HG02981 (cell line): ENCODE measurements at regions not wholly inside any gene's neighbourhood (a gene's known extent, or its start where the extent isn't known, plus 50 kb on each side); places are given as distances from the start of the nearest gene placed in this dataset.

Experiments
- ATAC-seq: cut with Tn5 transposase; IDR thresholded peaks from one replicate; pipeline ENCODE4 v1.9.1; 2021; ENCODE audit warnings: mild to moderate bottlenecking, moderate library complexity; ENCODE audit not compliant: unreplicated experiment

GRCh38 chr1:218705911-218706893 is 361.1 kb downstream of the TGFB2 start:
- no peak for ATAC-seq

GRCh38 chr1:218711001-218711400 is 365.9 kb downstream of the TGFB2 start:
- no peak for ATAC-seq

GRCh38 chr1:218711884-218712674 is 366.9 kb downstream of the TGFB2 start:
- no peak for ATAC-seq

GRCh38 chr1:218712677-218713076 is 367.5 kb downstream of the TGFB2 start:
- no peak for ATAC-seq

GRCh38 chr1:218715961-218716669 is 371.0 kb downstream of the TGFB2 start:
- no peak for ATAC-seq

- ATAC-seq: no peak
These were observed 372.4 kb downstream of the TGFB2 start for GRCh38 chr1:218717575-218717974.

- ATAC-seq: no peak
These were observed 373.1 kb downstream of the TGFB2 start for GRCh38 chr1:218718206-218718605.

- no peak for ATAC-seq
These were observed 373.8 kb downstream of the TGFB2 start for GRCh38 chr1:218718977-218719376.

GRCh38 chr1:218728898-218729565 is 383.9 kb downstream of the TGFB2 start:
- ATAC-seq: no peak

- no peak for ATAC-seq
These were observed 390.4 kb downstream of the TGFB2 start for GRCh38 chr1:218735436-218736032.

GRCh38 chr1:218739426-218739825 is 394.3 kb downstream of the TGFB2 start:
- ATAC-seq: no peak

GRCh38 chr1:218741852-218742251 is 396.7 kb downstream of the TGFB2 start:
- no peak for ATAC-seq

- no peak for ATAC-seq
These were observed 397.5 kb downstream of the TGFB2 start for GRCh38 chr1:218742467-218743262.

- ATAC-seq: no peak
These were observed 398.8 kb downstream of the TGFB2 start for GRCh38 chr1:218743861-218744505.

- no peak for ATAC-seq
These were observed 402.9 kb downstream of the TGFB2 start for GRCh38 chr1:218748071-218748470.

GRCh38 chr1:218750216-218750970 is 405.3 kb downstream of the TGFB2 start:
- no peak for ATAC-seq

GRCh38 chr1:218751208-218751948 is 406.2 kb downstream of the TGFB2 start:
- no peak for ATAC-seq
